Renal cortex interstitium (tissue), 11 donors: ENCODE measurements at regions not wholly inside any gene's neighbourhood (a gene's known extent, or its start where the extent isn't known, plus 50 kb on each side); places are given as distances from the start of the nearest gene placed in this dataset.

Source experiments
- DNase-seq, 11 donors: peaks; one replicate each; pipeline ENCODE4 v3.0.0-alpha.2; 2013; ENCODE audit warnings: low read depth in 9 of 11, low spot score in 4 of 11; ENCODE audit errors: extremely low read depth in 1 of 11

GRCh38 chr10:70939441-70940003, 51.2 kb upstream of the PCBD1 start:
- no peak for DNase-seq

- DNase-seq: no peak
Observed at GRCh38 chr10:70940834-70941568, 52.6 kb upstream of the PCBD1 start.

GRCh38 chr10:70942125-70942524, 53.8 kb upstream of the PCBD1 start:
- DNase-seq: no peak

- no peak for DNase-seq
Observed at GRCh38 chr10:70942725-70943124, 54.4 kb upstream of the PCBD1 start.

GRCh38 chr10:70943249-70943648, 54.9 kb upstream of the PCBD1 start:
- no peak for DNase-seq

GRCh38 chr10:70943841-70944466, 55.6 kb upstream of the PCBD1 start:
- DNase-seq: no peak

- DNase-seq: no peak
Observed at GRCh38 chr10:70950037-70950436, 61.7 kb upstream of the PCBD1 start.

GRCh38 chr10:70950801-70951200, 62.4 kb upstream of the PCBD1 start:
- no peak for DNase-seq

- no peak for DNase-seq
Observed at GRCh38 chr10:70952401-70952800, 64.0 kb upstream of the PCBD1 start.

- DNase-seq: no peak
Observed at GRCh38 chr10:70952921-70953320, 64.6 kb upstream of the PCBD1 start.

- DNase-seq: no peak
Observed at GRCh38 chr10:70954381-70955176, 66.2 kb upstream of the PCBD1 start.

GRCh38 chr10:70956029-70956759, 67.8 kb upstream of the PCBD1 start:
- DNase-seq: no peak

GRCh38 chr10:70958396-70958795, 70.0 kb upstream of the PCBD1 start:
- no peak for DNase-seq

GRCh38 chr10:70960316-70960715, 72.0 kb upstream of the PCBD1 start:
- no peak for DNase-seq

- no peak for DNase-seq
Observed at GRCh38 chr10:70960783-70961570, 72.6 kb upstream of the PCBD1 start.

GRCh38 chr10:70962686-70963085, 74.3 kb upstream of the PCBD1 start:
- DNase-seq: no peak

GRCh38 chr10:70963271-70963670, 74.9 kb upstream of the PCBD1 start:
- no peak for DNase-seq

GRCh38 chr10:70964245-70964644, 75.9 kb upstream of the PCBD1 start:
- DNase-seq: no peak
